Endothelial cell of umbilical vein (primary cell): ENCODE measurements at regions not wholly inside any gene's neighbourhood (a gene's known extent, or its start where the extent isn't known, plus 50 kb on each side); places are given as distances from the start of the nearest gene placed in this dataset.

ENCODE experiments used
- BruUV-seq: library from RNA; stranded (reverse); fragments of 400-500 nt; replicated peaks from 2 replicates; lab custom pipeline; 2021; lab: Mats Ljungman, UMichigan
- CTCF ChIA-PET: fragments of 300-600, 350-600 bp; sonication (Branson Sonifier 250); formaldehyde crosslinking; loops from one replicate; lab custom pipeline; 2021; ENCODE audit warnings: antibody characterized with exemption, inconsistent platforms; lab: Charles Lee
- POLR2A ChIA-PET: fragments of 300-600, 350-600 bp; sonication (Branson Sonifier 250); formaldehyde crosslinking; loops from one replicate; lab custom pipeline; 2021; ENCODE audit warnings: antibody characterized with exemption, inconsistent platforms; lab: Charles Lee
- DNase-seq: peaks from one replicate; pipeline ENCODE4 v3.0.0-alpha.2; 2011; ENCODE audit warnings: low read depth, low spot score
- FAIRE-seq: peaks from 2 replicates; lab custom pipeline; 2011; peaks lifted over from hg19 to GRCh38; lab: Jason Lieb, UNC
- H2AFZ ChIP-seq: 2 replicates; pipeline ENCODE4 v1.6.0; 2012; ENCODE audit warnings: low read depth, low read length, control low read depth, inconsistent platforms
- H3K27ac ChIP-seq: 2 replicates; pipeline ENCODE4 v1.5.1; 2011; ENCODE audit warnings: low read depth, mild to moderate bottlenecking, control low read depth, low read length, moderate library complexity; ENCODE audit not compliant: insufficient read depth
- H3K27me3 ChIP-seq, 2 experiments: 2 replicates each; pipeline versions ENCODE4 v1.6.0 to v1.6.1; 2011; ENCODE audit warnings: low read length in 2 of 2, mixed read lengths in 1 of 2; ENCODE audit not compliant: control insufficient read depth in 2 of 2, insufficient read depth in 2 of 2
- H3K36me3 ChIP-seq, 2 experiments: 2 replicates in 1 of 2; 3 replicates in 1 of 2; pipeline ENCODE4 v1.5.1; 2011; ENCODE audit warnings: low read length in 2 of 2, mild to moderate bottlenecking in 1 of 2, moderate library complexity in 1 of 2; ENCODE audit not compliant: control insufficient read depth in 2 of 2, insufficient read depth in 2 of 2; ENCODE audit errors: extremely low read depth in 1 of 2
- H3K4me1 ChIP-seq: 3 replicates; pipeline ENCODE4 v1.5.1; 2011; ENCODE audit warnings: mild to moderate bottlenecking, low read length; ENCODE audit not compliant: control insufficient read depth, insufficient read depth; ENCODE audit errors: extremely low read depth
- H3K4me2 ChIP-seq: 2 replicates; pipeline ENCODE4 v1.6.1; 2011; ENCODE audit warnings: low read length, control low read depth, mixed read lengths; ENCODE audit not compliant: insufficient read depth
- H3K4me3 ChIP-seq, 3 experiments: fragments of 200-600 bp in 1 of 3; sonication (generic), shearing (Covaris generic) in 1 of 3; replicated peaks in 1 of 3; 2 replicates each; pipeline ENCODE4 v1.5.1; 2011 to 2016; ENCODE audit warnings: control low read depth in 3 of 3, low read length in 3 of 3, mild to moderate bottlenecking in 2 of 3, inconsistent platforms in 1 of 3, low read depth in 1 of 3, moderate library complexity in 1 of 3; ENCODE audit not compliant: insufficient read depth in 1 of 3
- H3K79me2 ChIP-seq: 2 replicates; pipeline ENCODE4 v1.6.0; 2012; ENCODE audit warnings: low read length, inconsistent platforms; ENCODE audit not compliant: control insufficient read depth, insufficient read depth
- H3K9ac ChIP-seq: replicated peaks from 2 replicates; pipeline ENCODE3; 2011; ENCODE audit warnings: low read length, control low read depth; ENCODE audit not compliant: insufficient read depth; ENCODE audit errors: extremely low read depth
- H3K9me1 ChIP-seq: replicated peaks from 3 replicates; pipeline ENCODE4 v1.6.0; 2011; ENCODE audit warnings: mild to moderate bottlenecking, low read length; ENCODE audit not compliant: control insufficient read depth, insufficient read depth; ENCODE audit errors: extremely low read depth
- H3K9me3 ChIP-seq: replicated peaks from 2 replicates; pipeline ENCODE4 v1.5.1; 2012; ENCODE audit warnings: low read length, inconsistent platforms; ENCODE audit not compliant: control insufficient read depth, insufficient read depth
- H4K20me1 ChIP-seq: replicated peaks from 2 replicates; pipeline ENCODE3; 2011; ENCODE audit warnings: mild to moderate bottlenecking, low read length; ENCODE audit not compliant: control insufficient read depth, insufficient read depth; ENCODE audit errors: extremely low read depth
- CTCF ChIP-seq, 2 donors: IDR thresholded peaks; 1 replicate in 1 of 2; 2 replicates in 1 of 2; pipeline ENCODE4 v1.5.1; 2011; ENCODE audit warnings: low read length in 2 of 2, mild to moderate bottlenecking in 2 of 2, moderate library complexity in 2 of 2, control low read depth in 1 of 2, inconsistent platforms in 1 of 2, low read depth in 1 of 2; ENCODE audit not compliant: insufficient read depth in 1 of 2; ENCODE audit errors: extremely low read depth in 1 of 2
- EZH2 ChIP-seq: IDR thresholded peaks from 2 replicates; pipeline ENCODE4 v1.6.1; 2012; ENCODE audit warnings: borderline replicate concordance, low read depth, mild to moderate bottlenecking, moderate library complexity, low read length, inconsistent platforms; ENCODE audit not compliant: severe bottlenecking
- FOS ChIP-seq: IDR thresholded peaks from 2 replicates; pipeline ENCODE4 v1.6.1; 2011; ENCODE audit warnings: mild to moderate bottlenecking, low read length, moderate library complexity, borderline replicate concordance; ENCODE audit not compliant: insufficient read depth
- GATA2 ChIP-seq: IDR thresholded peaks from 2 replicates; pipeline ENCODE4 v1.7.0; 2011; ENCODE audit warnings: low read depth, mild to moderate bottlenecking, moderate library complexity, mixed read lengths, low read length; ENCODE audit not compliant: insufficient read length, insufficient read depth
- JUN ChIP-seq: IDR thresholded peaks from 2 replicates; pipeline ENCODE4 v1.6.1; 2011; ENCODE audit warnings: borderline replicate concordance, low read depth; ENCODE audit not compliant: insufficient read length, insufficient read depth
- MAX ChIP-seq: IDR thresholded peaks from 2 replicates; pipeline ENCODE4 v1.6.1; 2011; ENCODE audit not compliant: insufficient read depth, insufficient read length
- MYC ChIP-seq: IDR thresholded peaks from one replicate; pipeline ENCODE4 v1.6.1; 2011; ENCODE audit warnings: mild to moderate bottlenecking, low read depth, low read length
- POLR2A ChIP-seq: IDR thresholded peaks from 2 replicates; pipeline ENCODE4 v1.6.1; 2012; ENCODE audit warnings: low read depth, mild to moderate bottlenecking, control low read depth, low read length
- POLR2AphosphoS5 ChIP-seq: IDR thresholded peaks from 2 replicates; pipeline ENCODE4 v1.6.1; 2012; ENCODE audit warnings: low read depth, mild to moderate bottlenecking, control low read depth, low read length, moderate library complexity; ENCODE audit not compliant: insufficient read depth
- dilution Hi-C: fragments of 300-500 bp; cut with MboI; formaldehyde crosslinking; loops from one replicate; pipeline ENCODE4 v1.15.0; 2019; ENCODE audit warnings: low sequenced_read_pairs; ENCODE audit not compliant: extremely low pct_ligation_motif_present
- intact Hi-C: fragments of 100-400 bp; cut with micrococcal nuclease; formaldehyde crosslinking; loops from one replicate; pipeline ENCODE4 v1.10.0; 2022

GRCh38 chr18:65439188-65439587 is 311.6 kb upstream of the CDH7 start:
- no peaks in the 10 kb centered on the region for H3K36me3 ChIP-seq
- H3K79me2 ChIP-seq: no peaks in the 10 kb centered on the region
- no peaks in the 10 kb centered on the region for H3K27me3 ChIP-seq
- FAIRE-seq (no peak), DNase-seq (no peak)
- H3K9me3 ChIP-seq: peaks cover 2% of the 10 kb centered on the region
- no TSS peak for BruUV-seq
- ChIA-PET CTCF (no interaction called here), POLR2A (no interaction called here)
- TF ChIP-seq CTCF (IDR thresholded peaks at IDR 0.05; ENCODE audit: extremely low read depth in 1 of 2, insufficient read depth in 1 of 2, low read depth in 1 of 2, low read length in 2 of 2): peak in 1 of 2 donors; percentile 3
- no peak for TF ChIP-seq MAX
- dilution Hi-C loops (no loop called here), intact Hi-C loops (no loop called here)
- no peak overlapping the region for H3K9ac ChIP-seq
- no peak overlapping the region for H2AFZ ChIP-seq
- H4K20me1 ChIP-seq: no peaks in the 10 kb centered on the region
- H3K4me2 ChIP-seq: no peak overlapping the region
- H3K4me3 ChIP-seq: no peak overlapping the region
- H3K4me1 ChIP-seq: no peaks in the 10 kb centered on the region
- no peaks in the 10 kb centered on the region for H3K9me1 ChIP-seq
- H3K27ac ChIP-seq: no peak overlapping the region

- DNase-seq (no peak), FAIRE-seq (no peak)
- H3K4me2 ChIP-seq: no peak overlapping the region
- no peak overlapping the region for H3K4me3 ChIP-seq
- no peaks in the 10 kb centered on the region for H3K79me2 ChIP-seq
- H3K9me3 ChIP-seq: peaks cover 2% of the 10 kb centered on the region
- H2AFZ ChIP-seq: no peak overlapping the region
- CTCF ChIA-PET: no interaction called here
- POLR2A ChIA-PET: no interaction called here
- H3K27me3 ChIP-seq: no peaks in the 10 kb centered on the region
- H3K9ac ChIP-seq: no peak overlapping the region
- dilution Hi-C loops (no loop called here), intact Hi-C loops (no loop called here)
- no peaks in the 10 kb centered on the region for H3K36me3 ChIP-seq
- no peaks in the 10 kb centered on the region for H3K9me1 ChIP-seq
- H4K20me1 ChIP-seq: no peaks in the 10 kb centered on the region
- BruUV-seq: no TSS peak
- TF ChIP-seq JUN: no peak
- no peak for TF ChIP-seq CTCF (IDR thresholded peaks at IDR 0.05; ENCODE audit: extremely low read depth in 1 of 2, insufficient read depth in 1 of 2, low read depth in 1 of 2, low read length in 2 of 2)
- no peak for TF ChIP-seq GATA2
- TF ChIP-seq POLR2A: no peak
- TF ChIP-seq MYC: no peak
- no peak for TF ChIP-seq FOS
- no peak for TF ChIP-seq POLR2AphosphoS5
- no peak for TF ChIP-seq MAX
- TF ChIP-seq EZH2: no peak
- no peak overlapping the region for H3K27ac ChIP-seq
- no peaks in the 10 kb centered on the region for H3K4me1 ChIP-seq
Observed at GRCh38 chr18:65436430-65436829, 314.4 kb upstream of the CDH7 start.
